ENCODE measurements at regions not wholly inside any gene's neighbourhood (a gene's known extent, or its start where the extent isn't known, plus 50 kb on each side); places are given as distances from the start of the nearest gene placed in this dataset.

GRCh38 chr6:134795691-134796090 lies 154.2 kb downstream of the ALDH8A1 start:
- TF ChIP-seq EZH2 (IDR thresholded peaks at IDR 0.05; ENCODE audit: insufficient read depth, poor library complexity, severe bottlenecking) (no peak), EZH2phosphoT487 (IDR thresholded peaks at IDR 0.05; ENCODE audit: insufficient read depth, low read depth) (no peak)
